ENCODE measurements at regions not wholly inside any gene's neighbourhood (a gene's known extent, or its start where the extent isn't known, plus 50 kb on each side); places are given as distances from the start of the nearest gene placed in this dataset.

- TF ChIP-seq CTCF (IDR thresholded peaks at IDR 0.05) (no peak), POLR2AphosphoS5 (IDR thresholded peaks at IDR 0.05) (no peak), POLR2A (IDR thresholded peaks at IDR 0.05) (no peak), EP300 (IDR thresholded peaks at IDR 0.05) (no peak)
These were observed 512.5 kb upstream of the AMOT start for GRCh38 chrX:113353134-113353533.

Data from gastroesophageal sphincter (tissue), 3 donors.